ENCODE measurements at regions not wholly inside any gene's neighbourhood (a gene's known extent, or its start where the extent isn't known, plus 50 kb on each side); places are given as distances from the start of the nearest gene placed in this dataset.
"Not testable (repeated sequence)": the region's sequence is repeated elsewhere in the genome, so short reads cannot be mapped to it uniquely, and the experiment has no call there.

DNA sequence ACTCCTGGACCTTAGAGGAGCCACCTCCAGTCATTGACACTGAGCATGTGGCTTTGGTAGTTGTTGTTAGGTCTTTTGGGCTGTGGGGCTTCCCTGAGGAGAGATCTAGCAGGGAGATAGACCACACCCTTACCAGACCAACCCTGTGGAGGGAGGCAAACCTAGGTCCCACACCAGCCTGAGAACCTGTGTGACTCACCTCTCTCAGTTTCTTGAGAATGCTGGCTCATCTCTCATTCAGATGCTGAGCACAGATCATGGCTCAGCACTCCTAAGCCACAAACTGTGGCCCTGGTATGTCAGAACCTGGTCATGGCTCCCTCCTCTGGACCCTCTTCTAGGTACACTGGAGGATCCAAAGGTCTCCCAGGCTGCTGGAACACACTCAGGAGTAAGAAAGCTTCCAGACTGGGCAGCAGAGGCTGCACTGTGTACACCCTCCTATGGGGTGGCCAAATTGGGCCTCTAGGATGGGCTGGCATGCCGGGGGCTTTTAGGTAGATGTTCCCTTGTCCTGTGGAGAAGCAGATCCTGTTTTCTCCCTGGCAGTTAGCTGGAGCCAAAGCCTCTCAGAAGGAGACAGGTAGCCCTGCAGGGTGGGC is 1294.5 kb downstream of the KHDRBS2 start:
- no peak overlapping the region for H3K9ac ChIP-seq (ENCODE audit: low read length)
- H3K9me3 ChIP-seq (ENCODE audit: control insufficient read depth, low read depth, low read length) = peaks cover 8% of the 10 kb centered on the region
- no peak overlapping the region for H3K27ac ChIP-seq (ENCODE audit: low read length)
- H3K4me3 ChIP-seq (ENCODE audit: low read length) = no peak overlapping the region
- no peaks in the 10 kb centered on the region for H3K36me3 ChIP-seq (ENCODE audit: control insufficient read depth, low read depth, low read length)
- no peaks in the 10 kb centered on the region for H3K27me3 ChIP-seq (ENCODE audit: control insufficient read depth, insufficient read depth, low read length)
- H3K4me1 ChIP-seq (ENCODE audit: control insufficient read depth, low read depth, low read length) = no peaks in the 10 kb centered on the region

DNA sequence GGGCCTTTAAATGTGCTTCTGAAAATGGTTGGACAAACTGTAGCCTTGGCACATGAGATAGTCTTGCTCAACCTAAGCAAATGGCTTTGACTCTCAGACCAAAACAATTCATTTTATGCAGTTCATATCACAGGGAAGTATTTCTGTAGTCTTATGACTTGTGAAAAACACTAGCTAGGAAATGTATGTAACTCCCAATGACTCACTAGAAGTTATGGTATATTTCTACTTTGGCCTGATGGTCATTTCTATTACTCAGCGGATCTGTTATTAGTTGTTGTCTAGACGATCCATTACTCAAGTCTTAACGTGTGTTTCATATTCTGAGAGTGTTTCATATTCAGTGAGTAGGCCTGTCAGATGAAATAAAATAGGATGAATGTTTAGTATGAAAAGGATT is 1333.5 kb downstream of the KHDRBS2 start:
- no peak overlapping the region for H3K9ac ChIP-seq (ENCODE audit: low read length)
- no peak overlapping the region for H3K27ac ChIP-seq (ENCODE audit: low read length)
- H3K4me1 ChIP-seq (ENCODE audit: control insufficient read depth, low read depth, low read length) = peaks cover 15% of the 10 kb centered on the region
- no peaks in the 10 kb centered on the region for H3K36me3 ChIP-seq (ENCODE audit: control insufficient read depth, low read depth, low read length)
- no peaks in the 10 kb centered on the region for H3K27me3 ChIP-seq (ENCODE audit: control insufficient read depth, insufficient read depth, low read length)
- H3K9me3 ChIP-seq (ENCODE audit: control insufficient read depth, low read depth, low read length) = no peaks in the 10 kb centered on the region
- H3K4me3 ChIP-seq (ENCODE audit: low read length) = no peak overlapping the region

DNA sequence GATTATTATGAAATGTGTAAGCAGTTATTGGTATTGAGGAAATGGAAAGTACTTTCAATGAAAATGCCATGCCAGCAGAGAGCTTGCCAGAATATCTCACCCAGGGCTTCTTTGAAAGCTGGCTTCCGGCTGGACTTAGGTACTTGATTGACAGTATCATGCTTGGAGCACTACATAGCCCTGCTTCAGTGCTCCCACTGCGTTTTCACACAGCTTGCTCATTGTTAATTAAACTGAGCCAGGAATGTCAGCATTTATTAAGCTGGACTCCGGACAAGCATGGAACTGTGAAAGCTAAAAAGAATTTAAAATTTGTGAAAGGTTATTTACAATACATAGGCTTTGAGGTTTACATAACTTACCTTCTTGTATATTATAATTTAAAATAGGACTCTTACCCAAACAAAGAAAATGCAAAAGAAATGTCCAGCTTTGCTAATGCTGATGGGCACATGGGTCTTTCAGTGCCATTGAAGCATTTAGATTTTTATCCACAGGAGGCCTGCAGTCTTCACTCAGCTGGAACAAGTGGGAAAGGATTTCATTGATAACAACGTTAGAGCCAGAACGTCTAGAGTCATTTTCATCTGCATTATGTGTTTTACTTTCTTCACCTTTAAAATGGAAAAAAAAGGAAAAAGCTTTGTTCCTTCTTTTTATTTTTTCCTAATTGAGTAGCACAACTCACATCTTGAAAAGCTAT is 1335.7 kb downstream of the KHDRBS2 start:
- not testable (repeated sequence) for H3K36me3 ChIP-seq (ENCODE audit: control insufficient read depth, low read depth, low read length); H3K27ac ChIP-seq (ENCODE audit: low read length); H3K4me3 ChIP-seq (ENCODE audit: low read length); H3K27me3 ChIP-seq (ENCODE audit: control insufficient read depth, insufficient read depth, low read length); H3K9ac ChIP-seq (ENCODE audit: low read length); H3K9me3 ChIP-seq (ENCODE audit: control insufficient read depth, low read depth, low read length)
- H3K4me1 ChIP-seq (ENCODE audit: control insufficient read depth, low read depth, low read length) = peaks cover 15% of the 10 kb centered on the region

DNA sequence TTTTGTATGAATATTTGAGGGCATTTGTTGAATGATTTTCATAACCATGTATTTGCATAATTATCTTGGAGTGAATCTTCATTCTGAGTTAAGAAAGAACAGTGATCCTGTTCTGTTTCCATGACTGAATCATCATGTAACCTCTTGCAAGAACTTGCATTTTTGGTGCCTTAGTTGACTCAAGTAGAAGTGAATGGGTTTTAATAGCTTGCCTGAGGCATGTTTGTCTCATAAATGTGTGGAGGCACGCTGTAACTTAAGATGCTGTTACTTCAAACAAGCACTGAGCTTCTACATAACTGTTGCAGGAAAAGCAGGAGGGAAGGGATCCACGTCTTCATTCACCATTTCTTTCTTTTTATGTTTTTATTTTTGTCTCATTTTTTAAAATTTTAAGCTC is 1338.6 kb downstream of the KHDRBS2 start:
- H3K27me3 ChIP-seq (ENCODE audit: control insufficient read depth, insufficient read depth, low read length); H3K9me3 ChIP-seq (ENCODE audit: control insufficient read depth, low read depth, low read length); H3K27ac ChIP-seq (ENCODE audit: low read length); H3K36me3 ChIP-seq (ENCODE audit: control insufficient read depth, low read depth, low read length); H3K9ac ChIP-seq (ENCODE audit: low read length); H3K4me3 ChIP-seq (ENCODE audit: low read length): not testable (repeated sequence)
- H3K4me1 ChIP-seq (ENCODE audit: control insufficient read depth, low read depth, low read length) = peaks cover 15% of the 10 kb centered on the region

DNA sequence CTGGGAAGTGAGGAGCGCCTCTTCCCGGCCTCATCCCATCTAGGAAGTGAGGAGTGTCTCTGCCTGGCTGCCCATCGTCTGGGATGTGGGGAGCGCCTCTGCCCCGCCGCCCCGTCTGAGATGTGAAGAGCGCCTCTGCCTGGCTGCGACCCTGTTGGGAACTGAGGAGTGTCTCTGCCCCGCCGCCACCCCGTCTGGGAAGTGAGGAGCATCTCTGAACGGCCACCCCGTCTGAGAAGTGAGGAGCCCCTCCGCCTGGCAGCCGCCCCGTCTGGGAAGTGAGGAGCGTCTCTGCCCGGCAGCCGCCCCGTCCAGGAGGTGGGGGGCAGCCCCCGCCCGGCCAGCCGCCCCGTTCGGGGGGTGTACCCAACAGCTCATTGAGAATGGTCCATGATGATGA is 1341.2 kb downstream of the KHDRBS2 start:
- H3K36me3 ChIP-seq (ENCODE audit: control insufficient read depth, low read depth, low read length); H3K27ac ChIP-seq (ENCODE audit: low read length); H3K9ac ChIP-seq (ENCODE audit: low read length); H3K4me3 ChIP-seq (ENCODE audit: low read length); H3K4me1 ChIP-seq (ENCODE audit: control insufficient read depth, low read depth, low read length); H3K9me3 ChIP-seq (ENCODE audit: control insufficient read depth, low read depth, low read length); H3K27me3 ChIP-seq (ENCODE audit: control insufficient read depth, insufficient read depth, low read length): not testable (repeated sequence)

DNA sequence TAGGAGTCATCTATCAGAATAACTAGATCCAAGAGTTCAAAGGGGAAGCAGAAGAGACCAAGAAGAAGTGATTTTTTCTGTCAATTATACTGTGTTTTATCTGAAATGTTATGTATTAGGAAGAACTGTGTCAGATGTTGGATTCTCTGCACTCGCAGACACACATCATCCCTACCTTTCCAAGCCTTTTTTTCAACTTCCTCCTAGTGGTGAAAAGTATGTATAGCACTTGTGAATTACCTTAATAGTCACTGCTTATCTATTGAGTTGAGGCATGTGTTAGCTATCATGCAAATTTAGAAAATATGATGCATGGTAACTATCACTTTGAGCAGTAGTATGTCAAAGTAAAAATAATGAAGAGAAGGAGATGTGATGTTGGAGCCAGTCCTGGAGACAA is 1350.1 kb downstream of the KHDRBS2 start:
- H3K9me3 ChIP-seq (ENCODE audit: control insufficient read depth, low read depth, low read length); H3K36me3 ChIP-seq (ENCODE audit: control insufficient read depth, low read depth, low read length); H3K9ac ChIP-seq (ENCODE audit: low read length); H3K4me1 ChIP-seq (ENCODE audit: control insufficient read depth, low read depth, low read length); H3K27ac ChIP-seq (ENCODE audit: low read length); H3K27me3 ChIP-seq (ENCODE audit: control insufficient read depth, insufficient read depth, low read length); H3K4me3 ChIP-seq (ENCODE audit: low read length): not testable (repeated sequence)

DNA sequence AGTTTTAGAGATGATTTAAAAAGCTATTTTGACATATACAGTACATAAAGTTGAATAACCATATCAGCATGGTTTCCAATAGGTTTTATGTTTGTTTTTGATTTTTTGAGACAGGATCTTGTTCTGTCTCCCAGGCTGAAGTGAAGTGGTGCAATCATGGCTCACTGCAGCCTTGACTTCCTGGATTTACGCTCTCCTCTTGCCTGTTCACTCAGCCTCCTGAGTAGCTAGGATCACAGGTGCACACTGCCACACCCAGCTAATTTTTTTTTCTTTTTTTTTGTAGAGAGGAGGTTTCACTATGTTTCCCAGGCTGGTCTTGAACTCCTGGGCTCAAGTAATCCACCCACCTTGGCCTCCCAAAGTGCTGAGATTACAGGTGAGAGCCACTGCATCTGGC is 1366.4 kb downstream of the KHDRBS2 start:
- not testable (repeated sequence) for H3K27ac ChIP-seq (ENCODE audit: low read length); H3K4me3 ChIP-seq (ENCODE audit: low read length); H3K27me3 ChIP-seq (ENCODE audit: control insufficient read depth, insufficient read depth, low read length); H3K36me3 ChIP-seq (ENCODE audit: control insufficient read depth, low read depth, low read length); H3K9ac ChIP-seq (ENCODE audit: low read length); H3K9me3 ChIP-seq (ENCODE audit: control insufficient read depth, low read depth, low read length); H3K4me1 ChIP-seq (ENCODE audit: control insufficient read depth, low read depth, low read length)

DNA sequence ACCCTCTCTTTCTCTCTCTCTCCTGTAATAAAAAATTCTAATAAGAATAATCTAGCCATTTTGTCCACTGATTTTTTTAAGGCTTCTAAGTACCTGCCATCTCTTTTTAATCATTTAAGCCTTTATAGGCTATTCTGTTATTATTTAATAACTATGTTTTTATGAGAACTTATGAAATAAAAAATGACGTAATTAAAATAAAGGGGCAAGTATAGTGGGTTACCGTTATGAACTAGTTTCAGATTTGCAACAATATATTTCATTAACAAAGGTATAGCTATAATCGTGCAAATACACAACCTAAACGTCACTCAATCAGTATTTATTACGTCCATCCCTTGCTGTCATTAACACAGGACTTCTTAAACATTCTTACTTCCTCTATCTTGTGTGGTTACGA is 1382.2 kb downstream of the KHDRBS2 start:
- H3K4me3 ChIP-seq (ENCODE audit: low read length); H3K36me3 ChIP-seq (ENCODE audit: control insufficient read depth, low read depth, low read length); H3K9me3 ChIP-seq (ENCODE audit: control insufficient read depth, low read depth, low read length); H3K9ac ChIP-seq (ENCODE audit: low read length); H3K27me3 ChIP-seq (ENCODE audit: control insufficient read depth, insufficient read depth, low read length); H3K4me1 ChIP-seq (ENCODE audit: control insufficient read depth, low read depth, low read length); H3K27ac ChIP-seq (ENCODE audit: low read length): not testable (repeated sequence)

DNA sequence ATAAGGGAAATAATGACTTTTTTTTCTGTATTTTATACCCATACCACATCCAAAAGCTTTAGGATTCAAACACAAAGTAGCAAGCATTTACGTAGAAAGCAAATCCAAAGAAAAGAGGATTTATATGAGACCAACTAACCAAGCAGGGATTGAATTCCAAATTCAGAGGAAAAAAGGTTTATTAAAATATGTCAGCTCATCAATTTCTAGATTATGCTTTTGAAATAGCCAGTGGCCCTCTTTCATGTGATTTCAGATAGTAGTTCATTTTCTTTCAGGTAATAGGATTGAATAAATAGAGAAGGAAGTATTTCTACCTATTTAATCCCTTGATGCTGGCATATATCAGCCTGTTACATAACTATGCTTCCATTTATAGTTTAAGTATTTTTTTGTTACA is 1392.7 kb downstream of the KHDRBS2 start:
- H3K4me3 ChIP-seq (ENCODE audit: low read length); H3K4me1 ChIP-seq (ENCODE audit: control insufficient read depth, low read depth, low read length); H3K27ac ChIP-seq (ENCODE audit: low read length); H3K9ac ChIP-seq (ENCODE audit: low read length); H3K36me3 ChIP-seq (ENCODE audit: control insufficient read depth, low read depth, low read length); H3K9me3 ChIP-seq (ENCODE audit: control insufficient read depth, low read depth, low read length); H3K27me3 ChIP-seq (ENCODE audit: control insufficient read depth, insufficient read depth, low read length): not testable (repeated sequence)

DNA sequence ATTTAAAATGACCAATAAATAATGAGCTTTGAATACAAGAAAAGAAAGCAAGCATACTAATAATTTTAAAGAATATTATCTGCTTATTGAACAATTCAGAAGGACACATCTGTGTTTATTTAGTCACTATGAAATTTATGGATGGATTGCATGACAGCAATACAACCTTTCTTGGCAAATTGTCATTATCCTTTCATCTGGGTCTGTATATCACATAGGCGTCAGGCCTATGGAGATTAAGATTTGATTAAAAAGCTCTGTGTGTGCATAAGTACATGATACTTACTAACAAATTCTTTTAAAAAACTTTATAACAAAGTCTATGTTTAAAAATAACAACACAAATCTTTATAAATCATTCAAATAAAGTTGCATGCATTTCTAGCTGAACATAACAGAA is 1394.4 kb downstream of the KHDRBS2 start:
- H3K27me3 ChIP-seq (ENCODE audit: control insufficient read depth, insufficient read depth, low read length) = no peaks in the 10 kb centered on the region
- no peaks in the 10 kb centered on the region for H3K36me3 ChIP-seq (ENCODE audit: control insufficient read depth, low read depth, low read length)
- H3K27ac ChIP-seq (ENCODE audit: low read length) = no peak overlapping the region
- H3K9me3 ChIP-seq (ENCODE audit: control insufficient read depth, low read depth, low read length) = no peaks in the 10 kb centered on the region
- no peak overlapping the region for H3K9ac ChIP-seq (ENCODE audit: low read length)
- no peaks in the 10 kb centered on the region for H3K4me1 ChIP-seq (ENCODE audit: control insufficient read depth, low read depth, low read length)
- no peak overlapping the region for H3K4me3 ChIP-seq (ENCODE audit: low read length)

DNA sequence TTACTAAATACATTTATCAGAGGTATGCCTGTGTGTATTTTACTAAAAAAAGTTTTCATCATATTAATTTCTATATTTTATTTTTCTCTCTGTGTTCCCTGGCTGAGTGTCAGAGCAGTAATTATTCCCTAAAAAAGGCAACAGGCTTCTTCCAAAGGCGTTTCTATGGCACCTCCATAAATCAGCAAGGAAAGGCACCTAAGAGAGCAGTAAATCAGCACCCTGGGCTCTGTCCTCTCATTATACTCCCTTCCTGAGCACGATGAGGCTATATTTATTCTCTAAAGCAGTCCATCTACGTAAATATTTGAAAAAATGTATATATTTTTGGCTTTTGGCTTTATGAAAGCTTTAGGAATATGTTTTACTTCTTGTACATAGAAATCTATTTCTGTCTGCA is 1408.6 kb downstream of the KHDRBS2 start:
- not testable (repeated sequence) for H3K4me3 ChIP-seq (ENCODE audit: low read length); H3K9me3 ChIP-seq (ENCODE audit: control insufficient read depth, low read depth, low read length)

DNA sequence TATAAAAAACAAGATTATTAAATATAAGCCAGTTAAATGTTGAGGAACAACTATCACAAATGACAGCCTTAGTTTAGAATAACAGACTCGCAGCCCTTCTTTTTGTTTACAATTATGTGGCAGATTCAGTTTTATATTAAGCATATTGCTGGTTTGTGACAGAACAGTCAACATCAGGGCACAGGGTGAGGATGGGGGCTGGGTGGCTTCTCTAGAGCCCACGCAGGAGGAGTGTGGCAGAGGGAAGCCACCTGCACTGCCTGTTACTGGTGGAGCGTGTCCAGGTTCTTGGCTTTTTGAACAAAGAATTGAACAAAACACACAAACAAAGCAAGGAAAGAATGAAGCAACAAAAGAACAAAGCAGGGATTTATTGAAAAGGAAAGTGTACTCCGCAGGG is 1415.2 kb downstream of the KHDRBS2 start:
- H3K9ac ChIP-seq (ENCODE audit: low read length); H3K27me3 ChIP-seq (ENCODE audit: control insufficient read depth, insufficient read depth, low read length); H3K9me3 ChIP-seq (ENCODE audit: control insufficient read depth, low read depth, low read length); H3K4me3 ChIP-seq (ENCODE audit: low read length); H3K27ac ChIP-seq (ENCODE audit: low read length); H3K4me1 ChIP-seq (ENCODE audit: control insufficient read depth, low read depth, low read length); H3K36me3 ChIP-seq (ENCODE audit: control insufficient read depth, low read depth, low read length): not testable (repeated sequence)

More for the DNA sequence above, 1408.6 kb downstream of the KHDRBS2 start:
- H3K36me3 ChIP-seq (ENCODE audit: control insufficient read depth, low read depth, low read length); H3K4me1 ChIP-seq (ENCODE audit: control insufficient read depth, low read depth, low read length); H3K9ac ChIP-seq (ENCODE audit: low read length); H3K27ac ChIP-seq (ENCODE audit: low read length); H3K27me3 ChIP-seq (ENCODE audit: control insufficient read depth, insufficient read depth, low read length): not testable (repeated sequence)

All from iPS-18a (cell line).